NCI-H226 (cell line): ENCODE measurements at regions not wholly inside any gene's neighbourhood (a gene's known extent, or its start where the extent isn't known, plus 50 kb on each side); places are given as distances from the start of the nearest gene placed in this dataset.

ENCODE experiments used
- DNase-seq: peaks from one replicate; pipeline ENCODE4 v3.0.0-alpha.2; 2015

DNA sequence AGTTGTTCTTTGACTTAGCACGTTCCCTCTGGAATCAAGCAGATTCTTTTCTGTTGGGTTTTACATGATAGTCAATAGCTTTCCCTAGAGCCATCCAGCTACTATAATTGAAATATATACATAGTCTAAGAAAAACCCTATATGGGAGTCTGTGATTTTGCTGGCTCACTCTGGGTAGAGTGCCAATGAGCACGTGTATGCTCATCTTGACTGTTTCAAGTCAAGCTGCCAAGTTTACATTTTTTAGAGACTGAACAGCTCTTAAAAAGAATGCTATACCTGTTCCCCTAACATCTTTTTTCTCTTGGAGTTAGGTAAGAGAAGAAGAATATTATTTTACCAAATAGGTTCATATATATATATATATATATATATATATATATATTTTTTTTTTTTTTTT, 182.8 kb upstream of the NRIP1 start:
- peak; percentile 7 for DNase-seq

DNA sequence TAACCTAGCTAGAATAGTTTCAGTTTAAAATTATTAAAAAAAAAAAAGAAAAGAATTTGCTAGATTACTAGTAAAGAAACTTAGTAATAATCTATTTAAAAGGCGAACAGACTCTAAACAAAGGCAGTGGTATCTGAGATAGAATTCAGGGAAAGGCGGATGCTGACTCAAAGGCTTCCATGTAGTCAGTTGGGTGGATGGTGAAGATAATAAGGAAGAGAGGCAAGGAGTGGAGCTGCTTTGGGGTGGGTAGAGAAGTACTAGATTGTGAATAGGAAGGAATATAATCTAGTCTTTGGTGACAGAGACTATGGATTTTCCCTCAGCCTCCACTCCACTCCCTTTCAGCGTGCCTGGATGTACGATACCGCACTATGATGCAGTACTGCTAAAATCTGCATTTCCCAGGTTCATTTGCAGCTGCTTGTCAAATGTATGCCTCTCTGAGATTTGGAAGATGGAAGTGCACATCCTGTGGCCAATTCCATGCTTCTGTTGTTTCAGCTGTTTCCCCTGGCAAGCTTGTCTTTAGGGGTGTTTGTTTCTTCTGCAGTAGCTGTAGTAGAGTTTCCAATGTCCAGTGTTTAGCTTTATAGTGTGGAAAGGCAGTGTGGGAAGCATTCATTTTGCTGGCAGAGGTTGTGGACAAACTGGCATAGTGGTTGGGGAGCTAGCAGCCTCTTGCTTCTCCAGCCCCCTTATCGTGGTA, 184.6 kb upstream of the NRIP1 start:
- no peak for DNase-seq

DNA sequence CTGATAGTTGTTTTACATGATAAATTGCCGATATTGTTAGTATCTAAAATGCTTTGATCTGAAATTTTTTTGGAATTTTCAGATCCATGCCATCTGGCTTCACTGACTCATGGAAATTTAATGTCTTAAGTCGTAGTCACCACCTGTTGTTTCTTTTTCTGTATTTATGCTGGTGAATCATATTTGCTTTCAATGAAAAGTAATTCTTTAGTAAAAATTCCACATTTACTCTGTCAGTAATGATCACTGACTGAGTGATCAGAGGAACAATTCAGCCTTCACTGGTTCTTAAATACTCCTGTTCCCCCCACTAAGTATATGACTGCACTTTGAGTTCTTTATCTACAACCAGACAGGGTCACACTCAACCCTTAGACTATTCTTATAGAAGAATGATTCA, 185.6 kb upstream of the NRIP1 start:
- no peak for DNase-seq

DNA sequence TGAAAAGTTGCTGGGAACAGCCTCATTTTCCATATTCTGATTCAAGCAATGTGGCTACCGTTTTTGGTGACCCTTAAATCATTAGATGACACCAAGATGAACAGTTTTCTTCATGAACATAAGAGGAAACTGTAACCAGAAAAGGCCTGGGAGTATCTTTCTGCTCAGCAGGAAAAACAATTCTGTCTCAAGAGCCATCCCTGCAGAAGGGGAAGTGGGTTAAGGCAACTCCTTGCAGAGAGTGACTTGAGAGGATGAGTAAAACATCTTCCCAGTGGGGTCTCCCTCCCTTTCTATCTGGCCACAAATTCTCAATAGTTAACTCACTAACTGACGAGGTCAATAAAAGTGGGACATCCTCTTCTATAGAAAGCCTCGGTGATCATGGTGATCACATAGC, 187.6 kb upstream of the NRIP1 start:
- no peak for DNase-seq

DNA sequence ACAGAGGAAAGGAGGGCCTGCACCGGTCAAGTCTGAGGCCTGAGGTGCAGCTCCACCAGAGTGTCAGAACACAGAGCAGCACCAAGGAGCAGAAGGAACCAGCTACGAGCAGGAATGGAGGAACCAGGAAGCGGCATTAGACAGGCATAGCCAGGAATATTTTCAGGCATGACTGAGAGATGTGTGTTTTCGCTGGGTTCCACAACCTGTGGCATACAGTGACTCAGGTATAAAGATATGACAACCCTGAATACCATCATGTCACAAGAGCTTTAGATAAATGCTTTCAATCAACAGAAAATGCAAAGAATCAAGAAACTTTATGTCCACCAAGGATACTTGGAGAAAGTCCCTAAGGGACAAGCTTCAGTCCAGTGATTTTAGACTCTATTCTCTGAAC, 189.3 kb upstream of the NRIP1 start:
- DNase-seq = no peak

DNA sequence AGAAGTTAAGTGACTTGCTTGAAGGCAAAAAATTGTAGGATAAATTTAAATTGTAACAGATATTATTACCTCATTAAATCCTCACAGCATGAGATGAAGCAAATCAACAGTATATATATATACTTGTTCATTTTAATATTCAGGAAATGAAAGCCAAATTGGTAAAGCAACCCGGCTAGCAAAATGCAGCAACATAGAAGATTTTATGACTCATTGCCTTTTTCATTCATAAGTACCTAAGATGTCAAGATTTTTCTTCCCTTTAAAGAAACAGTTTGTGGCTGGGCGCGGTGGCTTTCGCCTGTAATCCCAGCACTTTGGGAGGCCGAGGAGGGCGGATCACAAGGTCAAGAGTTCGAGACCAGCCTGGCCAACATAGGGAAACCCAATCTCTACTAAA, 190.5 kb upstream of the NRIP1 start:
- no peak for DNase-seq

DNA sequence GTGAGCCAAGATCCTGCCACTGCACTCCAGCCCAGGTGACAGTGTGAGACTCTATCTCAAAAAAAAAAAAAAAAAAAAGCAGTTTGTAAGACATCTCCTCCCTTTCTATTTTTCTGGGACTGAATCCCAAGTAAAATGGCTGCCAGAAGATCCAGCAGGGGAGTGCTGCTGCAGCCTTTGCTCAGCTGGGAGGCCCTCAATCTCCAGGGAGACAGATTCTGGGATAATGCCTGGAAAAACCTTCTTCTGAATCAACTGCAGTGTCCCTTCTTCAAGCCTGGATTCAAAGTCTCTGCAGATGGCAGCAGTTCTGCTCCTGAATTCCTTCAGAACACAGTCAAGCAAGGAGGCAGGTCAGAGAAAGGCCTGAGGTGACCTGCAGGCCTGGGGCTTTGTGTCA, 191.0 kb upstream of the NRIP1 start:
- no peak for DNase-seq

DNA sequence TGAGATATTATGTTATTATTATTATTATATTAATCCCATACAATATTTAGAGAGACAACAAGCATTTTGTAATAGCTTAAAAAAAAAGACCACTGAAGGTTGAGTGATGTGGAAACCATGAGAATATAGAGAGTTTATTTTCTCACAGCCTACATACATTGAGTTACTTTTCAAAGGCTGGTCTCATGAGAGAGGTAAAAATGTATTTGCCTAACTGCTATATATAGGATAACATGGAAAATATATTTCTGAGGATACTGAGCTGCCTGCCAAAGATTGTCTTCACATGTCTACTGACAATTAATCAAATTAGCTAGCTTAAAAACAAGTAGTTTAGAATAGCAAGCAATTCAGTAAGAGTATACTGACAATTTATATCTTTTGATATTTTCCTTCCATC, 192.2 kb upstream of the NRIP1 start:
- no peak for DNase-seq

DNA sequence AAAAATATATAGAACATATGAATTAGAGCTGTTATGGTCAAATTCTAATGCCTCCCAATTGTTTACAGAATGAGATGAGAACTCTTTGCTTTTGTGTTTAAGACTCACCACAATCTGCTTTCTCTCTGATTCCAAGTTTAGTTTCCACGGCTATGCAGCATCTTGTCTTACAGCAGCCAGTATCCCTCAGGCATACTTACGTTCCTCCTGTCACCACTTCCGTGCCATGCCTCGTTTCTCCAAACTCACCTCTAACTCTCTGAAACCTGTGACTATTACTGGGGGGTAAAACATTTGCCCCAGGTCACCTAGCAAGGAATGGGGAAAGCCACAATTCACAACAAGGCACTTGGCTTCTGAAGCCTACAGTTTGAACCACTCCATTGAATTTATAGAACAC, 192.8 kb upstream of the NRIP1 start:
- DNase-seq = no peak

DNA sequence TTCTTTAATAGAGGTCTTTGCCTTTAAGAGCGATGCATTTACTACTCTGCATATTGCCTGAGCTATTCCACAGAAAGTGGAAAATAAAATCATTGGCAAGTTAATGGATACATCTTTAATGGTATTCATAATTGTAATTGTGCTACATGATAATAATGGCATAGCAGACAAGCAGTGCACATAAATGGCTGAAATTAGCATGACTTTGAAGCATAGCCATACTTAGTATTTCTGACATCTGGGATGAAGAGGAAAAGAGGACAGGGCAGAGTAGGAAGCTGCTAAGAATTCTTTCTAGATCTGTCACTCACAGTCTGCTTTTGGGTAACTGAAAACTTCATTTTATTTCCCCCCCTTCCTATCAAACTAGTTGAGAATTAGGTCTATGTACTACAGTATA, 195.0 kb upstream of the NRIP1 start:
- no peak for DNase-seq

DNA sequence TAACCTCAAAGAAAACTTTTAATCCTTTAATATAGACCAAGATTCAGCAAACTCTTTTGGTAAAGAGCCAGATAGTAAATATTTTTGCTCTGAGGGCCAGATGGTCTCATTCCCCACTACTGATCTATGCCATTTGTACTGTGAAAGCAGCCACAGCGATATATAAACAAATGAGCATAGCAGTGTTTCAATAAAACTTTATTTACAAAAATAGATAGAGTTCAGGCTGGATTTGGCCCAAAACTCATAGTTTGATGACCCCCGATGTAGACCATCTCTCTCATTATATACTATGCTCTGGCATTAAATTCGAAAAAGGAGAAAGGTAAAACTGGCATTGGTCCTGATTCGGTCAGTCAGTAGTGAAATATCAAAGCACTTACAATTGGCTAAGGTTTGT, 195.8 kb upstream of the NRIP1 start:
- no peak for DNase-seq

DNA sequence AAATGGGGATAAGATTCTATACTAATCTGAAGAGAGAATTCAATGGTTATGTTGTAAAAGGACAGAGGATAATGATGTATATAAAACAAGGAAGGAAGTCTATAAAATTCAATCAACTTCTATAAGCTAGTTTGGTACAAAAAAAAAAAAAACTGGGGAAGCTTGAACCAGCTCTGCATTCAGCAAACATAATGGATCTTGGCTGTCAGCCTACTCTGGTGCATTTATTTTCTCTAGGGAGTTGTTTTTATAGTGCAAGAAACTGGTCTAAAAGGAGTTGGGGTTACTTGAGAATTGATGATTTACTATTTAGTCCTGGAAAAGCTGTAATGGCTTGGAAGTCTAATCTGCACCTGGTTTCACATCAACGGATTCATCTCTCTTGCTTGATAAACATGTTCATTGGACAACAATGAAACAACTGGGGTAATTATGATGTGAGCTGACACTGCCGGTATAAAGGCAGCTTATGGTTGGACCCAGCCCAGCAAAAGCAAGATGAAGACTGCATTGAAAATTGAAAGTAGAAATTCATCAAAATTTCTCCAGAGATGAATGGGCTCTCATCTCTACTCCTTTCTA, 199.4 kb upstream of the NRIP1 start:
- no peak for DNase-seq

DNA sequence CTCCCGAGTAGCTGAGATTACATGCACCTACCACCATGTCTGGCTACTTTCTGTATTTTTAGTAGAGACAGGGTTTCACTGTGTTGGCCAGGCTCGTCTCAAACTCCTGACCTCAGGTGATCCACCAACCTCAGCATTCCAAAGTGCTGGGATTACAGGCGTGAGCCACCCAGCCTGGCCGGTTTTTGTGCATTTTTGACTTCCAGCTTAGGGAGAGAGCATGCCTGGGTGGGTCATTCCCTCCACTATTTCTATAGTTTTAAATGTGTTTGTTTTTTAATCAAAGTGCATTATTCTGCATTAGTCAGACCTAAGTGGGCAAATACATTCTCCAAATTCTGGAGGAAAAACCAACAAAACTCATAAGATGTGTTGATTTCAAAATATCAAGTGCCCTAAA, 207.4 kb upstream of the NRIP1 start:
- no peak for DNase-seq

DNA sequence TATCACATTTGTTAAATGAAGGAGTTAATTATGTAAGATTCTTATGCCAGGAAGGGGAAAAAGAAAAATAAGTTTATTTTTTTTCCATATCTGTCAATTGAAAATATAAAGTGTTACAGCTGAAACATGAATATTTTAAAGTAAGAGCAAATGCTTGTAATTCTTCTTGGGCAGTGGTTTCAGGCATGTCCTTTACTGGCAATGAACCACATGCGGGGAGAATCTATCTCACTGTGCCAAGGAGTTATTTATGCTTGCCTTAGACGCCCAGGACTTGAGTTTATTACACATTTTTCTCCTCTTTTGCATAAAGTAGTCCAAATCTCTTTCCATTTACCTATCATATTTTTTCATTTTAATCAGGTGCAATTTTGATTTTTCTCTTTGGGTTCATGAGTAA, 207.8 kb upstream of the NRIP1 start:
- no peak for DNase-seq

DNA sequence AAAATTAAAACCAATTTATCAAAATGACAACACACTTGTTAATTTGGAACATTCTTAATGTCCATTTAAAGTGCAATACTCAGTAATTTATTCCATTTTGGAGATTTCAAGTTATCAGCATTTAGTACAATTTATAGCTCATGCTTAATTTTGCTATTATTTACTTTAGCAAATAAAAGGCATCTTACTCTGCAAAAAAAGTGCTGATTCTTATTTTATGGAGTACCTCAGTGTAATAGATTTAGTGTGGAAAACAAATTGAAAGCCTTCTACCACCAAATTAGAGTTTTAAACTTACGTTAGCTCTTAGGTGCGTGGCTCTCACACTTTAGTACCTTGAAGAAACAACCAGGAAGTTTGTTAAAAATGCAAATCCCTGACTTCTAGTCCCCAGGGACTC, 208.4 kb upstream of the NRIP1 start:
- DNase-seq = no peak

DNA sequence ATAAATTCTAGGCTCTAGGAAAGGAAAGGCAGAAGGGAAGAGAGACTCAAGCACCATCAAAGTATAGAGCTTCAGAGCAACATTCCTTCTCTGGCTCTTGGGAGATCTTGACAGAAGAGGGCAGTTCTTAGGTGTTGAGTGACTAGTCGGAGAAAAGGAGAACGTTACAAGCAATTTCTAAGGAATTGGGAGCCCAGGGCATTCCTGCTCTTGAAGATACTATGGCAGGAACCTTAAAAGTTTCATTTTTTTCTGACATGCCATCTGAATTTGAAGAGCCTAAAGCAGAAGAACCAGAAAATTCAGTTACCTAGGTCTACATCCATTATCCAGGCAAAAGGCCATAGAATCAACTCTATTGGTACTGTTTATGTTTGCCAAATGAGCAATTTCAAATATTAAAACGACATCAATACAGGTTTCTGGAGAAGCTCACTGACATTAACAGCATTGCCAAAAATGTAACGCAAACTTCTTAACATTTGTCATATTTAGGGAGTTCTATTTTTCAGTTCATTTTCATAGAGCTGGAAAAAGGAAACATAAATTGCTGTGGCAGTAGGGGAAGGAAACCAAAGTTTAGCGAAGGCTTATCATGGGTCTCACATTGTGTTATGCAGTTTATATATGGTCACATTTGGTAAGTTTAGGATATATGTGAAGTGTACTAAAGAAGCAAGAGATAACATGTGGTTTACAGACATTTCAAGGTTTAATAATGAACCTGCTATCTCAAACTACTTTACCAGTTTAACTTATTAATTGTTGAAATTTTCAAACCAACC, 210.1 kb upstream of the NRIP1 start:
- no peak for DNase-seq

DNA sequence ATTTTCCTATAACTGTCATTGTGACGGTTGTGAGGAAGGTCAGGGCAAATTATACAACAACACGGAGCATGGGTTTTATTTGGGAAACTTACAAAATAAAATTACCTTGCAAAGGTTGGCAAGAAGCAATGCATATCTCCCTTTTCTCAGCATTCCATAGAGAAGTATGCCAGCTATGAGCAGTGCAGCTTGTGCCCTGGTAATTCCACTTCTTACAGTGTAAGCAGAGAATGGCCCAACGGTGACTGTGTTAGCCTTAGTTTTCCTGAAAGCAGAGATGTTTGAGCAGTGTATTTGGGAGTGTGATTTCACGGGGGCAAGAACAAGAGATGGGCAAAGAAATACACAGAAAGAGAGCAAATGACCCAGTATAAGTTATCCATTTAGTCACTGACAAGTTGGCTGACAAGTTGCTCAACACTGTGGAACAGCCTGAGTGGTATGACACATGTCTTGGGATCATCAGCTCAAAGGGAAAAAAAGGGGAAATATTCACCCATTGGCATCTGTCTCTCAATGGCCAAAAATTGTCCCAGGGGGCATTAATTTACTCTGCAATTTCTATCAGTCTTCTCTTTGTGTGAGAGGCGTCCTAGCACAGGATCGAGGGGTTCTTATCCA, 210.9 kb upstream of the NRIP1 start:
- DNase-seq = no peak

DNA sequence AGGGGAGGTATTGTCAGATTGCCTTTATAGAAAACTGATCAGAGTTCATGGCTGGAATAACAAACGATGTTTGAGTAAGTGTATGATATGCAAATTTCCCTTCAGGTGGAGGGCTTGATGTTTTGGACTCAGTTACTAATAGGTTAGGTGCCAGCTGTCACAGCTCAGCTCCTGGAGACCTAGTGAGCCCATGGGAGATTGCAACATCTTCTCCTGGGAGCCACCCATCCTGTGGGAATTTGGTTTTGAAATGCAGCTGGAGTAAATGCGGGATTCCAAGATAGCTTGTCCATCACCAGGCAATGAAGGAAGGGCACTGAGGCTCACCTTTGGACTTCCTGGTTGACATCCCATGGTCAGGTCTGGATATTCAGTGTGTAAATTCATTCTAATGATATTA, 211.4 kb upstream of the NRIP1 start:
- DNase-seq = no peak

DNA sequence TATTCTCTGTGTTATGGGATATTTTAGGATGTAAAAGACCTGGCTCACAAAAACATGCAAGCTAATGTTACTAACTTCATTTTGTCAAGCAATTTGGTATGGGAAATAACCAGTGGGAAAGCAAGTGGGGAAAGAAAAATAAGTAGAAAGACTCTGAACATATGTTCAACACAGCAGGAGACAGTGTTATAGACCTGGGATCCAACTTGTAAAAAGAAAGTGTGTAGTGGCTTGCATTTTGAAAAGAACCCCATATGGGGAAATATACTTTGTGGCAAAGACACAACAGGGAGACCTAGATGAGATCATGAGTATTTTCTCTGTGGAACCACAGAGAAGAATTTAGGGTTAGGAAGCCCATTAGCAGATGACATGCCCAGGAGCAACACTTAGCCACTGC, 212.7 kb upstream of the NRIP1 start:
- no peak for DNase-seq

DNA sequence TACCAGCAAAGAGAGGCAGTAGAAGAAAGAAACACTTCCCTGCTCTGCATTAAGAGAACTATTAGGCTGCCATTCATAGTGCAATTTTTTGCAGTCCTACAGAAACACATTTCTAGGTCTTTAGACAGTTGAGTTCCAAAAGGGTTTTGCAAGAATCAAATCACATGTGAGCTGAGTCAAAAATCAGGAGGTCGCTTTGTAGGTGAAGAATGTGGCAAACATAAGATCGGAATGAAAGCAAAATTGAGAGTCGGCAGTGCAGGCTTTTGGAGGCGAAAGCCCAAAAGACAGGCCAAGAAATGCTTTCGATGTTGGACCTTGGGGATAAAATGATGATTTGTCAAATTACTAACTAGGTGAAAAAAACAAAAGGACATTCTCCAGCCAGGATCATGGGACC, 213.5 kb upstream of the NRIP1 start:
- DNase-seq = no peak

DNA sequence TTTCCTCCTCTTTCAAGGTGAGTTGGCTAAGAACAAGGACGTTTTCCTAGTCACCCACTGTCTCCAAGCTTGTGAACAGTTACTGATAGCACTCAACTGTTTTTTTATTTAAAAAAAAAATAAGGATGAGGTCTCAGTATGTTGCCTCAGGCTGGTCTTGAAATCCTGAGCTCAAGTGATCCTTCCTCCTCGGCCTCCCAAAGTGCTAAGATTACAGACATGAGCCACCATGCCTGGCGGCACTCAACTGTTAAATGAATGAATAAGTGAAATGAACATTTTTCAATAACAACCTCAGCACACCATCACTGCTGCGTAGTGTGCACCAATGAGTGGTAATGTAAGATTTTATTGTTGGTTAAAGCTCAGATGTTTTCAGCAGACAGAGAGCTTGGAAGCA, 214.1 kb upstream of the NRIP1 start:
- no peak for DNase-seq

DNA sequence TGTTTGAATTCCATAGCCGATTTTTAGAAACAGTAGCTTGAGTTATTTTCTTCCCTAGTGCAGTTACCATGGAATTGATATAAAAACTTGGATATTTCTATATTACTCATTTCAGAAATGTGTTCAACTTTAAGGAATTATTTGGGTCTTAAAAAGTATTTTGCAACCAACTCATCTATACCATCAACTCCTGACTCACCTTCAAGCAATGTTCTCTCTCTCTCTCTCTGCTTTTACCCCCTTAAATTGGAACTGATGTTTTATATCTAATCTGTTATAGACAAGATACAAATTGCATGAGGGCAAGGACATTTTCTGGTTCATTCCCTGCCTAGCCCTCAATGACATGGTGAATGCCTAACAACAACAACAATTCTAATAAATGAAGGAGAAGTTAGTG, 214.7 kb upstream of the NRIP1 start:
- DNase-seq = no peak

DNA sequence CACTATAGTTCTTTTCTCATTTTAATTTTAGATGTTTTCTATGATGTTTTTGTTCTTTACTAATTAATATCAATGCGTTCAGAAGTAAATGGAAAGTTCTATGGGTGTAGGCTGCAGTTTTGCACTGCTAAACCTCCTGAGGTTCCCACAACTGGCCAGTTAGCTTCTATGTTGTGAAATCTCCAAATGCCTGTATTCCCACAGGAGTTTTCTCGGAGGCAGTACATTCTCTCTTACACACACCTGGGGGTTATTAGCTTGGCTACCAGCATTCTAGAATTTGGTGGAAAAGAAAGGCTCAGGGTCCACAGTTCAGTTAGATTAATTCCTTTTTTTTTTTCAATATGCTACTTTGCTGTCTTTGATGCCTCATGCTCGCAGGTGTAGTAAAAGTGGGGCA, 216.9 kb upstream of the NRIP1 start:
- no peak for DNase-seq

DNA sequence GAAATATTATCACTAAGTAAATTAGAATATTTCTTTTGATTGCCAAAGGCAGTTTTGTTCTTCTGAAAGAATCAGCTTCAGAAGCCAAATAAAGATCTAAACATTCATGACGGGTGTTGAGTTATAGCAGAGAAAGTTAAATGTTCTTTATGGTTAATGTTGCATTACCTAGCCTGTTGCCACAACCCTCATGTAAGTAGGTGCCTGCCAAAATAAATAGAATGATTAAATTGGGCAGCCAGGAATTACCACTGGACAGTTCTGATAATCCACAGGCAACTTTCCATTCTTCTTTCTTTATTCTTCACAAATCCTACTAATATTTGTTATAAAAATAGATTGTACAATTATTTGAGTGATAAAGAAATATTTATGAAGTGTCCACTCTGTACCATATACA, 217.9 kb upstream of the NRIP1 start:
- DNase-seq = no peak
